H9 (cell line): ENCODE measurements at regions not wholly inside any gene's neighbourhood (a gene's known extent, or its start where the extent isn't known, plus 50 kb on each side); places are given as distances from the start of the nearest gene placed in this dataset.
"Not testable (repeated sequence)": the region's sequence is repeated elsewhere in the genome, so short reads cannot be mapped to it uniquely, and the experiment has no call there.

Source experiments
- DNase-seq: peaks from one replicate; pipeline ENCODE4 v3.0.0-alpha.2; 2017
- H2AFZ ChIP-seq: one replicate; pipeline ENCODE4 v1.6.1; 2013; ENCODE audit warnings: mild to moderate bottlenecking, low read length, control low read depth, moderate library complexity
- H2AK5ac ChIP-seq: 2 replicates; pipeline ENCODE4 v1.6.1; 2013; ENCODE audit warnings: low read length, control low read depth, mixed read lengths; ENCODE audit not compliant: insufficient read length
- H2BK120ac ChIP-seq: one replicate; pipeline ENCODE4 v1.6.1; 2013; ENCODE audit warnings: low read depth, mild to moderate bottlenecking, low read length, control low read depth, inconsistent platforms; ENCODE audit not compliant: poor library complexity, severe bottlenecking
- H2BK12ac ChIP-seq: 2 replicates; pipeline ENCODE4 v1.6.1; 2013; ENCODE audit warnings: low read length, control low read depth, mixed read lengths, low read depth; ENCODE audit not compliant: insufficient read length
- H2BK15ac ChIP-seq: 2 replicates; pipeline ENCODE4 v1.6.1; 2013; ENCODE audit warnings: low read depth, low read length, control low read depth
- H2BK20ac ChIP-seq: one replicate; pipeline ENCODE4 v1.6.1; 2013; ENCODE audit warnings: low read depth, mild to moderate bottlenecking, low read length, control low read depth, inconsistent platforms; ENCODE audit not compliant: poor library complexity, severe bottlenecking
- H2BK5ac ChIP-seq: 2 replicates; pipeline ENCODE4 v1.6.1; 2013; ENCODE audit warnings: low read length, control low read depth, mixed read lengths; ENCODE audit not compliant: insufficient read length
- H3K14ac ChIP-seq: 2 replicates; pipeline ENCODE4 v1.6.1; 2013; ENCODE audit warnings: low read length, control low read depth; ENCODE audit not compliant: insufficient read depth
- H3K18ac ChIP-seq: 2 replicates; pipeline ENCODE4 v1.6.1; 2013; ENCODE audit warnings: low read depth, mild to moderate bottlenecking, mixed read lengths, low read length, control low read depth; ENCODE audit not compliant: insufficient read length
- H3K23ac ChIP-seq: 2 replicates; pipeline ENCODE4 v1.6.1; 2013; ENCODE audit warnings: low read length, control low read depth, mixed read lengths, low read depth; ENCODE audit not compliant: insufficient read length
- H3K23me2 ChIP-seq: 2 replicates; pipeline ENCODE4 v1.6.1; 2013; ENCODE audit warnings: low read depth, mild to moderate bottlenecking, mixed read lengths, low read length, control low read depth; ENCODE audit not compliant: insufficient read length, poor library complexity, severe bottlenecking
- H3K27ac ChIP-seq: 2 replicates; pipeline ENCODE4 v1.5.1; 2013; ENCODE audit warnings: low read length, control low read depth, mixed read lengths, low read depth; ENCODE audit not compliant: insufficient read length
- H3K27me3 ChIP-seq: 2 replicates; pipeline ENCODE4 v1.6.1; 2013; ENCODE audit warnings: low read length, control low read depth, inconsistent platforms; ENCODE audit not compliant: insufficient read depth
- H3K4ac ChIP-seq: 2 replicates; pipeline ENCODE4 v1.6.1; 2013; ENCODE audit warnings: low read depth, mild to moderate bottlenecking, control low read depth, inconsistent platforms, low read length, moderate library complexity
- H3K4me1 ChIP-seq: 2 replicates; pipeline ENCODE4 v1.6.1; 2013; ENCODE audit warnings: low read length, control low read depth, inconsistent platforms; ENCODE audit not compliant: insufficient read depth
- H3K4me2 ChIP-seq: 2 replicates; pipeline ENCODE4 v1.6.1; 2013; ENCODE audit warnings: low read length, control low read depth, mixed read lengths; ENCODE audit not compliant: insufficient read length, insufficient read depth
- H3K56ac ChIP-seq: 2 replicates; pipeline ENCODE4 v1.6.1; 2013; ENCODE audit warnings: low read depth, mild to moderate bottlenecking, mixed read lengths, low read length, control low read depth; ENCODE audit not compliant: insufficient read length
- H3K79me1 ChIP-seq: 2 replicates; pipeline ENCODE4 v1.6.1; 2013; ENCODE audit warnings: low read depth, mild to moderate bottlenecking, moderate library complexity, low read length, control low read depth, inconsistent platforms; ENCODE audit not compliant: insufficient read depth, poor library complexity, severe bottlenecking
- H3K79me2 ChIP-seq: 2 replicates; pipeline ENCODE4 v1.6.1; 2013; ENCODE audit warnings: low read length, control low read depth, inconsistent platforms; ENCODE audit not compliant: insufficient read depth
- H3K9ac ChIP-seq: 2 replicates; pipeline ENCODE4 v1.6.1; 2013; ENCODE audit warnings: low read length, control low read depth, mixed read lengths; ENCODE audit not compliant: insufficient read length; ENCODE audit errors: extremely low read depth
- H3K9me3 ChIP-seq: one replicate; pipeline ENCODE4 v1.6.1; 2013; ENCODE audit warnings: low read depth, low read length, inconsistent platforms; ENCODE audit not compliant: control insufficient read depth
- H3T11ph ChIP-seq: one replicate; pipeline ENCODE4 v1.6.1; 2013; ENCODE audit warnings: mild to moderate bottlenecking, low read length, control low read depth, inconsistent platforms
- H4K20me1 ChIP-seq: one replicate; pipeline ENCODE4 v1.6.1; 2013; ENCODE audit not compliant: control insufficient read depth, insufficient read length, insufficient read depth
- H4K5ac ChIP-seq: 2 replicates; pipeline ENCODE4 v1.6.1; 2013; ENCODE audit warnings: low read depth, mild to moderate bottlenecking, mixed read lengths, low read length, control low read depth; ENCODE audit not compliant: insufficient read length
- H4K8ac ChIP-seq: replicated peaks from 2 replicates; pipeline ENCODE4 v1.6.1; 2013; ENCODE audit warnings: low read length, control low read depth, mixed read lengths, low read depth; ENCODE audit not compliant: insufficient read length
- H4K91ac ChIP-seq: 2 replicates; pipeline ENCODE4 v1.6.1; 2013; ENCODE audit warnings: low read depth, mild to moderate bottlenecking, moderate library complexity, mixed read lengths, low read length, control low read depth; ENCODE audit not compliant: insufficient read length
- H3K27ac Mint-ChIP-seq, 3 experiments: 2 replicates in 2 of 3; 3 replicates in 1 of 3; pipeline ENCODE4 v1.8.0; 2020 to 2021; ENCODE audit warnings: mixed read lengths in 3 of 3, mild to moderate bottlenecking in 1 of 3, moderate library complexity in 1 of 3
- H3K27me3 Mint-ChIP-seq: 2 replicates; pipeline ENCODE4 v1.8.0; 2021; ENCODE audit warnings: low read depth, mild to moderate bottlenecking, moderate library complexity, mixed read lengths
- H3K36me3 Mint-ChIP-seq, 3 experiments: 2 replicates in 2 of 3; 3 replicates in 1 of 3; pipeline ENCODE4 v1.8.0; 2020 to 2021; ENCODE audit warnings: low read depth in 3 of 3, mixed read lengths in 3 of 3; ENCODE audit not compliant: insufficient read depth in 1 of 3
- H3K4me1 Mint-ChIP-seq, 2 experiments: 2 replicates each; pipeline ENCODE4 v1.8.0; 2020; ENCODE audit warnings: mixed read lengths in 2 of 2
- H3K4me3 Mint-ChIP-seq, 2 experiments: 2 replicates in 1 of 2; 3 replicates in 1 of 2; pipeline ENCODE4 v1.8.0; 2020 to 2021; ENCODE audit warnings: mild to moderate bottlenecking in 2 of 2, mixed read lengths in 2 of 2, moderate library complexity in 1 of 2
- H3K9me3 Mint-ChIP-seq, 2 experiments: 2 replicates in 1 of 2; 3 replicates in 1 of 2; pipeline ENCODE4 v1.8.0; 2020; ENCODE audit warnings: mild to moderate bottlenecking in 2 of 2, mixed read lengths in 2 of 2, moderate library complexity in 1 of 2
- WGBS: extraction: QIAGEN DNeasy Blood & Tissue Kit; methylation state at CpG from one replicate; pipeline ENCODE4 v1.1.7; 2013; ENCODE audit warnings: missing lambda C conversion rate, low lambda C conversion rate, mixed read lengths; ENCODE audit not compliant: insufficient read length; ENCODE audit errors: extremely low coverage; 5-methylcytosine and 5-hydroxymethylcytosine counted together
- TF ChIP-seq, protein P1 (sequence below): fragments of 200-600 bp; sonication (generic); conservative IDR thresholded peaks from 3 replicates; pipeline ENCODE4 v1.8.0; 2021; ENCODE audit warnings: antibody characterized with exemption, mild to moderate bottlenecking

DNA sequence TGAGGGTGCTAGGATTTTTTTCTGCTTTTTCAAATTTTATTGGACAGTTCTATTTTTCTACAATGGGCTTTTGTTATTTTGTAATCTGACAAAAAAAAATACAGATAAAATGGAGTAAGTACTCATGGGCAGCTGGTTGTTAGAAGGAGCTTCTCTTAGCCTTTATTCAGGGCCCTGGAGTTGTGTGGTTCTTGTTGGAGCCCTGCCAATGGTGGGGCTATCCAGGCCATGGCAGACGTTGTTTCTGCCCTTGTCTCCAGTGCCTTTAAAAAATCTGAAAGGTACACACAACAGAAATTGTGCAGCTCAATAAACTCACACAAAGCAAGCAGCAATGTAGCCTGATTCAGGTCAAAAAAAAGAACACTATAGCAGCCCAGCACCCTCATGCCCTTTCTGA is 153.5 kb upstream of the GALNT2 start:
- no peaks in the 10 kb centered on the region for H4K20me1 ChIP-seq
- H2BK5ac ChIP-seq = no peak overlapping the region
- DNase-seq = no peak
- H3K4me2 ChIP-seq = no peak overlapping the region
- Mint-ChIP-seq H3K4me3 (no peak overlapping the region), H3K4me1 (no peaks in the 10 kb centered on the region), H3K27me3 (no peaks in the 10 kb centered on the region), H3K36me3 (no peaks in the 10 kb centered on the region), H3K27ac (no peak overlapping the region), H3K9me3 (no peaks in the 10 kb centered on the region)
- no peaks in the 10 kb centered on the region for H3K27me3 ChIP-seq
- H3K79me2 ChIP-seq = no peaks in the 10 kb centered on the region
- TF ChIP-seq, protein P1, sequence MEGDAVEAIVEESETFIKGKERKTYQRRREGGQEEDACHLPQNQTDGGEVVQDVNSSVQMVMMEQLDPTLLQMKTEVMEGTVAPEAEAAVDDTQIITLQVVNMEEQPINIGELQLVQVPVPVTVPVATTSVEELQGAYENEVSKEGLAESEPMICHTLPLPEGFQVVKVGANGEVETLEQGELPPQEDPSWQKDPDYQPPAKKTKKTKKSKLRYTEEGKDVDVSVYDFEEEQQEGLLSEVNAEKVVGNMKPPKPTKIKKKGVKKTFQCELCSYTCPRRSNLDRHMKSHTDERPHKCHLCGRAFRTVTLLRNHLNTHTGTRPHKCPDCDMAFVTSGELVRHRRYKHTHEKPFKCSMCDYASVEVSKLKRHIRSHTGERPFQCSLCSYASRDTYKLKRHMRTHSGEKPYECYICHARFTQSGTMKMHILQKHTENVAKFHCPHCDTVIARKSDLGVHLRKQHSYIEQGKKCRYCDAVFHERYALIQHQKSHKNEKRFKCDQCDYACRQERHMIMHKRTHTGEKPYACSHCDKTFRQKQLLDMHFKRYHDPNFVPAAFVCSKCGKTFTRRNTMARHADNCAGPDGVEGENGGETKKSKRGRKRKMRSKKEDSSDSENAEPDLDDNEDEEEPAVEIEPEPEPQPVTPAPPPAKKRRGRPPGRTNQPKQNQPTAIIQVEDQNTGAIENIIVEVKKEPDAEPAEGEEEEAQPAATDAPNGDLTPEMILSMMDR = no peak
- H4K91ac ChIP-seq = no peak overlapping the region
- no peak overlapping the region for H3K18ac ChIP-seq
- no peaks in the 10 kb centered on the region for H3K23me2 ChIP-seq
- H3K14ac ChIP-seq = no peak overlapping the region
- no peak overlapping the region for H2AFZ ChIP-seq
- H3K23ac ChIP-seq = no peak overlapping the region
- no peak overlapping the region for H2AK5ac ChIP-seq
- H4K5ac ChIP-seq = no peak overlapping the region
- H3K56ac ChIP-seq = no peak overlapping the region
- H3K4ac ChIP-seq = no peak overlapping the region
- H2BK12ac ChIP-seq = no peak overlapping the region
- no peaks in the 10 kb centered on the region for H3K4me1 ChIP-seq
- H2BK20ac ChIP-seq = no peak overlapping the region
- H3K27ac ChIP-seq = no peak overlapping the region
- no CpG with 5 or more reads among the region's 1 CpG for WGBS
- no peak overlapping the region for H3K9ac ChIP-seq
- no peaks in the 10 kb centered on the region for H3K79me1 ChIP-seq
- H2BK15ac ChIP-seq = no peak overlapping the region
- no peak overlapping the region for H3T11ph ChIP-seq
- no peak overlapping the region for H2BK120ac ChIP-seq
- H3K9me3 ChIP-seq = no peaks in the 10 kb centered on the region
- no peak overlapping the region for H4K8ac ChIP-seq

DNA sequence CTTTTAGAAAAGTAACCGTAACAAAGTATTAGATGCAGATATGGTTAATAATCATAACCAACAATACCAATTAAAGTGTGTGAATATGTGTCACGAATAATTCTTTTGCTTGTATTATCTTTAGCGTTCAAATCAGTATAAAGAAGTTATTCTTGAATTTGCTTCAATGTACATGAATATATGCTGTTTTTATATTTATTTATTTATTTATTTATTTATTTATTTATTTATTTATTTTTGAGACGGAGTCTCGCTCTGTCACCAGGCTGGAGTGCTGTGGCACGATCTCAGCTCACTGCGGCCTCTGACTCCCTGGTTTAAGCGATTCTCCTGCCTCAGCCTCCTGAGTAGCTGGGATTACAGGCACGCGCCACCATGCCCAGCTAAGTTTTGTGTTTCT is 147.6 kb upstream of the GALNT2 start:
- H3K36me3 Mint-ChIP-seq, H2BK120ac ChIP-seq, H4K5ac ChIP-seq, H3K18ac ChIP-seq, H2BK20ac ChIP-seq, H3K4me2 ChIP-seq, H4K91ac ChIP-seq, H3K23me2 ChIP-seq, H3K79me1 ChIP-seq, DNase-seq, H3K27me3 ChIP-seq, H3K56ac ChIP-seq, H3T11ph ChIP-seq, H3K23ac ChIP-seq, H2BK15ac ChIP-seq, H3K27ac Mint-ChIP-seq, H2AK5ac ChIP-seq, H3K9me3 Mint-ChIP-seq, H4K20me1 ChIP-seq, H3K4me1 ChIP-seq, H4K8ac ChIP-seq, H2BK5ac ChIP-seq, H3K9ac ChIP-seq, H3K9me3 ChIP-seq, H2BK12ac ChIP-seq, H3K27ac ChIP-seq, H3K4me3 Mint-ChIP-seq, H3K79me2 ChIP-seq, H2AFZ ChIP-seq, H3K14ac ChIP-seq, H3K4ac ChIP-seq, H3K27me3 Mint-ChIP-seq: not testable (repeated sequence)
- peaks cover 0 to 11% of the 10 kb centered on the region in 2 experiments; a peak in 2 of 4 replicates for H3K4me1 Mint-ChIP-seq
- no CpG with 5 or more reads among the region's 10 CpGs for WGBS
